GM19395 (cell line): ENCODE measurements at regions not wholly inside any gene's neighbourhood (a gene's known extent, or its start where the extent isn't known, plus 50 kb on each side); places are given as distances from the start of the nearest gene placed in this dataset.

ENCODE experiments used
- ATAC-seq: cut with Tn5 transposase; IDR thresholded peaks from one replicate; pipeline ENCODE4 v1.9.1; 2021; ENCODE audit warnings: mild to moderate bottlenecking, moderate library complexity; ENCODE audit not compliant: unreplicated experiment

DNA sequence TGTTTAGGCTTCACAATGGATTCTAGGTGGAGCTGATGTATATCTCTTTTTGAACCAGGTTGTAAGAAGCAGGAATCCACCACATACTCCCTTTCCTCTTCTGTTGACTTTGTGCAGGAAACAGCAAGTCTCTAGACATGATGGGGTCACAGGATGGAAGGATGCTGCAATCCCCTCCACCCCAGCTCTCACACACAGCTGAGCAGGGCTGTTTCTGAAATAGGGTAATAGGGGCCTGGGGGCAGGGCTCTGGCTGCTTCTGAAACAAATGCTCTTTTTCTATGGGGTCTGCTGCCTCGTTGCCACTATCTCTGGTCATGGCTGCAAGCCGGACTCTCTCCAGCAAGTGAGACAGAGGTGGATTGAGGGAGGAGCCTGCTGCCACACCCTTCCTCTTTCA, 148.9 kb downstream of the SOX11 start:
- no peak for ATAC-seq

DNA sequence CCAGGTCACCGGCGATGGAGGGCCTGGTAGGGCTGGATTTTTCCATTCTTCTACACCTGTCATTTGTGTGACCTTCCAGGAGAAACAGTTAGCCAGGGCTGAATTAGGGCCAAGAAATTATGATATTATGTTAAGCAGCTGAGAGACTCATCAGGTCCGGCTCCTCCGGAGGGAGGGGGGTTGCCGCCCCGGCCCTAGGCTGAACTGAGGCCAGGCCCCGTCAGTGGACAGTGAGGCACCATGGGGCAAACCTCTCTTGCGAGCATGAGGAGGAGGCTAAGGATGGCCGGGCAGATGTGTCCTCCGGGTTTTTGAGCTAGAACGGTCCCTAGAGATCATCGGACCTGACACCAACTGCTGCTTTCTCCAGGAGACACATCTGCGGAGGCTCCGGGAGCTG, 150.1 kb downstream of the SOX11 start:
- no peak for ATAC-seq

DNA sequence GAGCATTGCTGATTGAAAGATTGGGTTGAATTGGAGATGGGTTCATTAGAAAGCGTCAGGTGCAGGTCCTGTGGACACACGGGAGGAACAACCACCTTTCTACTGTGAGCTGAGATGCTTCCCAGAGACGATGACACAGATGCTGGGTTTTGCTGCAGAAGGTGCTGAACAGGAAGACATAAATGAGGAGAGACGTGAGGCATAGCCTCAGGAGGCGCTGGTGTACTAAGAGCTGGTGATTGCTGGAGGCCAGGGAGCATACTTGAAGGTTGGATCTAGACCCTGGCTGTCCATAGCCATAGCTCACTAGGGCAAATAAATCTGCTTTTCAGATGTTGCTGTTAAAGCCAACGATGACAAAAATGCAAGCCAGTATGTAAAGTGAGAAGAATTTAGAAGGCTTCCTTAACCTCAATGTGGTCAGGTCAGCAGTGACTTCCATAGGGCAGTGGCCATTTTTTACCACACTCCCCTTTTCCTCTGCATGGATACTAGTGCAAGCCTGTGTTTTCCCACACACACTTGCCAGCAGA, 153.7 kb downstream of the SOX11 start:
- no peak for ATAC-seq

DNA sequence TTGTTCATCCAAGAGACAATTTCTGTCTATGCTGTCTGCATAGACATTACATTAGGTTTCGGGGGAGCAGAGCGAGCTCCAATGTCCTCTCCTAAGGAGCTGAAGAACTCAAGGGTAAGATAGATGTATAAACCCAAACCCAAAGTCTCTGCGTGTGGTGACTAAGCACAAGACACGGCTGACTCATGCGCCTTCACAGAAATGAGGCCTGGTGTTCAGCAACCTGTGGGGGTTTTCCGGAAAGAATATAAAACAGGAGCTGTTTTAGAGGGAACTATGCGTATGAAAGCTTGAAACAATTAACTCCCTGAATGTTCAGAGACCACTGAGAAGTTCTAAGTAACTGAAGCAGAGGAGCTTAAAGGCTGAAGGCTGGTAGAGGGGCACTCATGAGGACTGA, 154.7 kb downstream of the SOX11 start:
- no peak for ATAC-seq

DNA sequence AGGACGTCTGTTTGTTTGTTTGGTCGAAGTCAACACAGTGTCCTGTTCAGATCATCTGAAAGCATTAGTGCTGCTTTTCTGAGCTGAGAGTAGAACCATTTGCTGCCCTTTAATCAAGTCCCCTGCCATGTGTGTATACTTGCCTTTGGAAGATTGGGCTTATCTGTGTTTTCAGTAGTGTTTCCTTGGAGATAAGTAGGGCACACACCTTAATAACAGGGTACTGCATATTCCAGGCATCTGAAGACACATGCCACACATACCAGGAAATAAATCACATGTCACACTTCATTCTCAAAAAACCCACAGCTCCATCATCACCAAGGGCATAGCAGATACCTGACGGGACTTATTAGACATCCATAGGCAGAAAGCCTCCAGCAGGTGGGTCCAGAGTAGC, 157.4 kb downstream of the SOX11 start:
- no peak for ATAC-seq

DNA sequence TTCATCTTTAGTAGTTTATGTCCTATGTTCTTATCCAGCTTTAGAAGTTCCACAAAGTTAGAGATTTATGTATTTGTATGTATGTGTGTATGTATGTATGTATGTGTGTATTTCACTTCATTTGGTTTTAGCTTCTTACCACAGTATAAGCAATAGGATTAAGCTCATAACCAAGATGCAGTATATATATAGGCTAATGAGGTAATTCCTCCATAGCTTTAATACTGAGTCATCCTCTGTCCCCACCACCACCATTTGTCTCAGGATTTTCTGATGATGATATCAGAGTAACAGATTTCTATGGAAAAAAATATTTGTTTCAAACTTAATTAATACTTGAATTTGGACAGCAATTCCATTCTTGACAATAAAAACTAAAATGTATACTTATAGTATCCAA, 159.2 kb downstream of the SOX11 start:
- no peak for ATAC-seq

DNA sequence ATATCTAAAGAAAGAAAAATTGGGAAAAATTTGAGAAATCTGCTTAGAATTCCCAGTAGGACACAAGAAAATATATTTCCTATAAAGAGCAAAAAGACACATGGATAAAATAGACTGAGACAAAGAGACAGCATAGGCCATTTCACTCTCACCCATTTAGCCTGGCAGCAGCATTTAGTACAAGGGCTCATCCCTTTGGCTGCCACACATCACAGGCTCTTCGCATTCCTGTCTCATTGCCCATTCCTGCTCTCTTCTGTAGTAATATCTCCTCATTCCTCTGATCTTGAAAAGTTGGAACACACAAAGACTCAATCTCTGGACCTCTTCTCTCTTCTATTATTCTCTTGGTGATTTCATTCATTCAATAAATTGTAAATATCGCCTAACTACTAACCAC, 162.6 kb downstream of the SOX11 start:
- ATAC-seq: no peak

DNA sequence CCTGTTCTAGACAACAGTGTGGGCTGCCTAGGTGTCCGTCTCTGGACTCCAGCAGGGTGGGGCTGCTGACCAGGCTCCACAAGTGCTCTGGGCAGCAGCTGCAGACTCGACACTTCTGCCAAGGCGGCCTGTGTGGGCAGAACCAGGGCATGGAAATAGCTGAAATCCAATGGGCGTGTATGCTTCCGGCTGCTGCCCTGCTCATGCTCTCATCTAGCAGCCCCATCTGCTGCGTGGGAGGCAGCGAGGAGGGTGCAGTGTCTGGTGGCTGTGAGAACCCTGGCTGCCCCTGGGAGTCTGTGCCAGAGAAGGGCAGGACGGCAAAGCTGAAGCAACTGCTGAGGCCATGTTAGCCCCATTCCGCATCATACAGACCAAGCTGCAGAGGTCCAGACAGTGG, 174.9 kb downstream of the SOX11 start:
- no peak for ATAC-seq

DNA sequence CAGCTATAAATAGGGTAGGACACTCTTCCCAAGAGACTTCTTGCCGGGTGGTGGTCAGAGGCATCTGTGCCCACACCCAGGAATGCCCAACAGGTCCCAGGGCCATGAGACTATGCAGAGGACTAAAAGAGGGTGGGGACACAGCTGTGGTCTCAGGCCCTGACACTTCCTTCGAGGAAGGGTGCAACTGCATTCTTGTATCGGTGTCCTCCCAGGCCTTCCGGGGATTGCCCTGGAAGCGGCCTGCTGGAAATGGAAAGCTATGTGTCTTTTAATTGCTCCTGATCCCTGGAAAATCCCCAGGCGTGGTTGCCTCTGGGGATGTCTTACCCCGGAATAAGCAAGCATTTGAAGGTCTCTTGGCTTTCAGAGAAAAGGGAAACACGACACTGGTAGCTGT, 176.7 kb downstream of the SOX11 start:
- ATAC-seq: no peak

DNA sequence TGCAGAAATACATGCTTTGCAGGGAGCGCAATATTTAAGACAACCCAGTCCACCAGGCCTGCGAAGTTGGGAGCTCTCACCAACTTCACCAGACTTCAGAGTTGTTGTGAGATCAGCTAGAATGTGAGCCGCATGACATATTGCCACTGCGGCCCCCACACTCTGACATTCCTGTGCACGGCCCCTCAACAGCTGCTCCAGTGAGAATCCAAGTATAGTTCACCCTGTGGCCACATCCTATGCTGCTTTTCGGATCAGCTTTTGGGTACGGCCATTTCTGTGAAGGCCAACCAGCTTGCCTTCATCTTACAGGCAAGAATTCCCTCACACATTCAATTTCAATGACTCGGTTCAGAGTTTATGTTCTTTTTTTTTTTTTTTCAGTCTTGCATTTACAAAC, 177.8 kb downstream of the SOX11 start:
- ATAC-seq: no peak

DNA sequence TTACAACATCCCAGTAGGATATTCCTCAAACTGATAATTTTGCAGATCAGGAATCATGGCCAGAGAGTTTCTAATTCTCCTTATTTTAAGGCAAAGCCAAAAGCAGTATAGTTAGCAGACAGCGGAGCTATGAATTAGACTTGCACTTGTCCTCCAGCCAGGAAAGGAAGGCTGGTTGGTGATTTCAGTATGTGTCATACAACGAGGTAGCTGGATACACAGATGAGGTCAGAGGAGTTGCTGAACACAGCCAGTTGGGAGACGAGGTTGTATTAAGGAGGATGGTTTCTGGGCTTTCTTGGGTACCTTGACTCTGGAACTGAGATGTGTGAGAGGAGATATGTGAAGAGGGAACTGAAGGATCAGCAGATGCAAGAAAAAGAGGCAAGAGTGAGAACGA, 185.2 kb downstream of the SOX11 start:
- no peak for ATAC-seq

DNA sequence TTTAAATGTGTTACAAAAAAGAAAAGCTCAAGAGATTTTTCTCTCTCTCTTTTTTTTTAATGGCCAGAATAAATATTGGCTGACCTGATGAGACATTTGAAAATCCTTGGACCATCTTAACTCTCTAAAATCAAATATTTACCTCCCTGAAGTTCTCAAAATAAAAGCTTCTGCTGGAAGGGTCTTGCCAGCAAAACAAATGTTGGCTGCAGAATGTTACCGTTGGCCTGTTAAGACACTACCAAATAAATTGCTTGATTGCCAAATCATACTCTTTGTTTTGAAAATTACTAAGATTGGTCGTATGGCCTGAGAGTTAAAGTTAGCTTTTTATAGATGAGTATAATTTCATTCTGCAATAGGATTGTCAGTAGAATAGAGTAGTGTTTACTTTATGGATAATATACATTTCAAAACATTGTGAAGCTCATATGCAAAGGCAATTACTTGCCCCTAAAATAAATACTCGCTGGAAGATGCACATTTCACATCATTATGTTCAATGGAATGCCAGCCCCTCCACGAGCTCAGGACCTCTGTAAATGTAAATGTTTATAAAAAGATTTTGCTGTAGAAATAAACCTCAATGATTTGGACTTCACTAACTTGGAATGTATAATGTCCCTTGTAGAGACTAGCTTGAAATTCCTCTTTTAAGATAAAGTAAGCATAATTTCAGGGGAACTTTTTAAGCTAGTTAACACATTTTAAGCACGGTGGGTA, 193.4 kb downstream of the SOX11 start:
- no peak for ATAC-seq

DNA sequence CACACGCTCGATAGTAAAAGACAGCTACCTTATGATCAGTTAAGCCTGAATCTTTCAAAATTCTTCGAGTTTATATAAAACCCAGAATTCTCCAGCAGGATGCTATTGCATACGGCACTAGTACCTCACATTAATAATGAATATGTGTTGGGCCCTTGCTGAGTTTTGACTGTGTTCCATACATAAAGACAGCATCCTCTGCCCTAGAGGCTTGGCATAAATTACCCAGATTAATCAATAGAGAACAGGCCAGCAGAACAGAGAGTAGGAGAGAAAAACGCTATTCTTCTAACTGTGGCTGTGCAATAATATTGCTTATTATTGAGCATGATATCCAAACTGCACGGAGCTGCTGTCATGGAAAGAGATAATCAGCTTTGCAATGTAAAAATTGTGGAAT, 194.3 kb downstream of the SOX11 start:
- ATAC-seq: no peak

DNA sequence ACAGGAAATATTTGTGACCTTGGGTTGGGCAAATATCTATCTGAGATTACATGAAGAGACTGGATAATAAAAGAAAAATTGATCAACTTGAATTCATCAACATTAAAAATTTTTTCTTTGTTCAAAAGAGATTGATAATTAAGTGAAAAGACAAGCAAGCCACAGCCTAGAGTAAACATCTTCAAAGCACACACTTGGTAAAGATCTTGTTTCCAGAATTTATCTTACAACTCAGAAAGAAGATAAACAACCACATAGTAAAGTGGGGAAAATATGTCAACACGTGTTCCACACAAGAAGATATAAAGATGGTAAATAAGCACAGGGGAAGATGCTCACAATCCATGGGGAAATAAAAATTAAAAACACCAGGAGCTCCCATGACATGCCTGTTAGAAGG, 195.9 kb downstream of the SOX11 start:
- no peak for ATAC-seq

DNA sequence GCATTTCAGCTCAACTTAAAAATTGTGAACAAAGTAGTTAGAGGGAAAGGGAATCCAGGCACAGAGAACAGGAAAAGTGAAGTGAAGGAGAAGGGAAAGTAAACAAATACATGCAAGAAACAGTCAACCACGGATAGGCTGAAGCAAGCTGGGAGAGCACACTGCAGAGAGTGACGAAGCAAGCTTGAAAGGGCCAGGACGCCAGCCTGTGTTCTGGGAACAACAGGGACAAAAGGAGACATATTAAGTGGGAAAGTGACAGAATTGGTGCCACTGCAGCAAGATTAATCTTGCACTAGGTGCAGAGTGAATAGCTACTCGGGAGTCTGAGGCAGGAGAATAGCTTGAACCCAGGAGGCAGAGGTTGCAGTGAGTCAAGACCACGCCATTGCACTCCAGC, 197.3 kb downstream of the SOX11 start:
- ATAC-seq: no peak

DNA sequence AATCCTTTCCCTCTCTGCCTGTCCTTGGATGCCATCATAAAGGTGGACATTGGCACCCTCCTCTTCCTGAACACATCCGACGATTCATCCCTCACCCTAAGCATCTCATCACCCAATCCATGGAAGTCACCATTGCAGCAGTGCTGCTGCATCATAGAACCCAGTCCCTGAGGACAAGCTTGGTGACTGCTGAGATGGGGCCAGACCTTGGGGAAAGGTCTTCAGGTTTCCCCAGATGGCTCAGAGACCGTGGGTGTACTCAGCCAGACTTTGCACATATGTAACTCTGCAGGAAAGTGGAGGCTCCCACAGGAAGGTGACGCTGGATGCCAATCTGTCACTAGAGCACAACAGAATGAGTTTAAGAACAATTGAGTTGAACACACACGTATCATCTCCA, 202.2 kb downstream of the SOX11 start:
- ATAC-seq: no peak

DNA sequence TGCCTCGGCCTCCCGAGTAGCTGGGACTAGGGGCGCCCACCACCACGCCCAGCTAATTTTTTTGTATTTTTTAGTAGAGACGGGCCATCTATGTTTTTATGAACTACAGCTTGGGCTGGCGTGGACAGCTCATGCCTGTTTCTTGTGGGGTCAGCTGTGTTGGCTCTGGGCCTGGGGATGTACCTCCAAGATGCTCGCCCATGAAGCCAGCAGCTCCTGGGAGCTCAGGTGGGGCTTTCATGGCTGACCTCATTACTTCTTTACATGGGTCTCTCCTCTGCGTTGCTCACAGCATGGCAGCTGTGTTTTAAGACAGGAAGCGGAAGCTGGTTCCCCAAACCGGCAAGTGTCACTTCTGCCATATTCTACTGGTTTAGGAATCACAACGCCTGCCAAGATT, 203.1 kb downstream of the SOX11 start:
- ATAC-seq: no peak

DNA sequence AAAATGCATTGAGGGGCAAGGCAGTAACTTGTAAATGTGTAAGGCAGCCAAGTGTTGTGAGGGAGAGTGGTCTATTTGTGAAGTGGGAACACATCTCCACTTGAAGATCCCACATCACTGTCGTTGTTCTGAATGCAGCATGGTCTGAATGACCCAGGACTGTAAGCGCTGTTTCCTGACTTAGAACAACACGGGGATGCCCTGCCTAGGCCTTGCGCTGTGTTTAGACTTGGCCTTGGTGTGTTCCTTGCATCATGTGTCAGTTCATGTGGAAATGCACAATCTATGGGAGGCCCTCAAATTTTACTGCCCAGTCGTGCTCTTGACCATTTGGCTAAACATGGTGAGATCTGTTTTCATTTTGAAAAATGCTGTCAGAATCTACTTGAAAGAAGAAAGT, 205.1 kb downstream of the SOX11 start:
- ATAC-seq: no peak

DNA sequence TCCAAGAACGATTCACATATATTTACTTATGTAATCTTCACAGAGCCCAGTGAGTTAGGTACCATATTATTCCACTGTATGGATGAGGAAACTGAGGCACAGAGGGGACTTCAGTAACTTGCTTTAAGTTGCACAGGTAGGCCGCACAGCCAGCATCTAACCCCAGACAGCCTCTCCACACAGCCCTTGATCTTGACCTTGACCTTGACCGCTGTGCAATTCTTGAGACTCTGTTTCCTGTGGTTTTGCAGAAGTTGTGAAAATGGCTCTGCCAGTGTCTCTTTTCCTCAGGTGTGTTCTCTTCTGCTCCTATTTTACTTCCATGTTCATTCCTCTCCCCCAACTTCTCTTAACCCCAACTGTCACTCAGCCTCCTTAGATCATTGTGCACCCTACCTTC, 206.5 kb downstream of the SOX11 start:
- ATAC-seq: no peak

DNA sequence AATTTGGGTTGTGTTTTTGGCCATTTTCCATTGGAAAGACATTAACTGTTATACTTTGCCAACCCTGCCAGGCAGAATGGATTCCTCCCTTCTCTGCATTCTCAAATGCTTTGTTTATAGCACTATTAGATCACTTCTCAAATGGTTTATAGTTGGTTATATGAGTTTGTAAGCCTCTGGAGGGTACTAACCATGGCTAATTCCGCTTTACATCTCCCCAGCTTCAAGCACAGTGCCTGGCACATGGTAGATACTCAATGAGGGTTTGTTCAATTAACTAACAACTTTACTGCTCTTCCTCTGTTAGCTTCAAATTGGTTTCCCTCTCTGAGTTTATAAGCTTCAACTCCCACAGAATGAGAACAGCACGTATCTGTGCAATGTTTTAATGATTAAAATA, 213.5 kb downstream of the SOX11 start:
- no peak for ATAC-seq

DNA sequence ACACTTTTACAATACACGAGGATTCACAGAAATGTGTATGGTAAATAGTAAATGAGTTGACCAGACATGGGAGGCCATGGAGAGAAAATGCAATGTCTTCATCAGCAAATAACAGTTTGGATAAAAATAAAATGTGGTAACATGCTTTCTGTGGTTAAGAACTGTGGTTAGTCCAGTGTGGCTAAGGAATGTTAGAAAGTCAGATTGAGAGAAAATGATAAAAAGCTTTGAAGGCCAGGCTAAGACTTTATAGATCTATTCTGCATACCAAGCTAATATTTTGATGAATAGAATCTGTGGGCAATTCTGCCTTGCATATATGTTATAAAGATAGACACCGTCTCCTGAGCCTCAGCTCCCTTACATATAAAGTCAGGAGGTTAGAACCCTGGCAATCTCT, 215.9 kb downstream of the SOX11 start:
- ATAC-seq: no peak

DNA sequence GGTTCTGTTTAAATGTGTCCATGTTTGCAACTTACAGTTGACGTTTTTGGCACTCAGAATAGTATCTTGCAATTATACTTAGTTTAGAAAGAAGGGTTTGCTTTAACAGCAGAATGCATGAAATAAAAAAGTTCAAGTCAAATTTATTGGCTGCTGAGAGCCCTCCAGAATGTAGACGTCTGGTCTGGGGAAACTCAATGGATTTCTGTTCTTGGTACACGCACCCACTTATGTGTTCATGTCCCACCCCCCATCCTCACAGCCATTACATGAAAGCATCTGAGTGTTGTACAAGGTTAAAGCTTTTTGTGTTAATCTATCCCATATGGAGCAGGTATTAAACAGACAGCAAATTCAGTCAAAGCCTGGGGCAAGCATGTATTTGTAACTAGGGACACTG, 219.5 kb downstream of the SOX11 start:
- no peak for ATAC-seq

DNA sequence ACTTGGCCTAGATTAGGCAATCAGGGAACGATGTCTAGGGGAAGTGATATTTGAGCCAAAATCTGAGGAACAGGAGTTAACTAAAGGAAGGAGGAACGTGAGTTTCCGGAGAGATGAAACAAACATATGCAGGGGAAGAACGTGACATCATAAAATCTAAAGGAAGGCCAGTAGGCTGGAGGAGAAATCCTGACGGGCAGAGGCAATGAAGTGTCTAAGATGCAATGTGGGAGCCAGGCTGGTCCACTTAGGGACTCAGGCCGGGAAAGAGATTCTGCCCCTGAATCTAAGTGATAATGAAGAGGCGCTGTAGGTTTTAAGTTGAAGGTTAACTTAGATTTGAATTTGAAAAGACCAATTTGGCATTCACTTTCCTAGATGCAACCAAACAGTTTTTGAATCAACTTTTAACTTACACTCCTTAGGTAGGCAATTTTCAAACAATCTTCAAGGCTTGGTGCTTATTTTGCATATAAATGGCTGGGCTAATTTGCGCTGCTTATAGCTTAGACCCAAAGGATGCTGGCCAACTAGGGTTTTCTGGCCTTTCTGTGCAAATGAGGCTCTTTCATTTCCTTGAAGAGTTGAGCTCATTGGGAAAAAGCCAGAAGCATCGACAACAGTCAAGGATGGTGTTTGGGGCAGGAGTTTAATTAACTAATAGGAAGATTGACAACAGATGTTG, 221.7 kb downstream of the SOX11 start:
- no peak for ATAC-seq
